ENCODE measurements at regions not wholly inside any gene's neighbourhood (a gene's known extent, or its start where the extent isn't known, plus 50 kb on each side); places are given as distances from the start of the nearest gene placed in this dataset.

- DNase-seq, result no peak
Measured at GRCh38 chr1:29975036-29975694, 738.8 kb downstream of the PTPRU start.

GRCh38 chr1:29974316-29974724 is 738.0 kb downstream of the PTPRU start:
- no peak for DNase-seq

GRCh38 chr1:29973406-29973805 is 737.1 kb downstream of the PTPRU start:
- DNase-seq, result no peak

GRCh38 chr1:29972421-29973053 is 736.2 kb downstream of the PTPRU start:
- DNase-seq, result no peak

- no peak for DNase-seq
Measured at GRCh38 chr1:29971703-29972102, 735.4 kb downstream of the PTPRU start.

GRCh38 chr1:29970747-29971325 is 734.5 kb downstream of the PTPRU start:
- no peak for DNase-seq

GRCh38 chr1:29969576-29969975 is 733.3 kb downstream of the PTPRU start:
- DNase-seq, result no peak

- DNase-seq, result no peak
Measured at GRCh38 chr1:29967261-29967660, 730.9 kb downstream of the PTPRU start.

GRCh38 chr1:29966526-29967045 is 730.3 kb downstream of the PTPRU start:
- DNase-seq, result no peak

- peak; percentile 64 for DNase-seq
Measured at GRCh38 chr1:29964718-29965533, 728.6 kb downstream of the PTPRU start.

GRCh38 chr1:29963946-29964345 is 727.6 kb downstream of the PTPRU start:
- DNase-seq, result no peak

GRCh38 chr1:29962831-29963247 is 726.5 kb downstream of the PTPRU start:
- no peak for DNase-seq

GRCh38 chr1:29962336-29962735 is 726.0 kb downstream of the PTPRU start:
- no peak for DNase-seq

- no peak for DNase-seq
Measured at GRCh38 chr1:29961293-29962059, 725.2 kb downstream of the PTPRU start.

- DNase-seq, result no peak
Measured at GRCh38 chr1:29960876-29961275, 724.6 kb downstream of the PTPRU start.

- DNase-seq, result no peak
Measured at GRCh38 chr1:29960156-29960755, 723.9 kb downstream of the PTPRU start.

GRCh38 chr1:29959356-29959755 is 723.0 kb downstream of the PTPRU start:
- DNase-seq, result no peak

- no peak for DNase-seq
Measured at GRCh38 chr1:29958271-29958670, 721.9 kb downstream of the PTPRU start.

- DNase-seq, result no peak
Measured at GRCh38 chr1:29956349-29957030, 720.2 kb downstream of the PTPRU start.

- DNase-seq, result no peak
Measured at GRCh38 chr1:29954591-29954990, 718.3 kb downstream of the PTPRU start.

GRCh38 chr1:29953961-29954360 is 717.6 kb downstream of the PTPRU start:
- DNase-seq, result no peak

Measured in NCI-H510A treated with DMSO at 0.1 percent for 48 hours (cell line).